HUDEP-2 (cell line): ENCODE measurements at regions not wholly inside any gene's neighbourhood (a gene's known extent, or its start where the extent isn't known, plus 50 kb on each side); places are given as distances from the start of the nearest gene placed in this dataset.

Experiments
- DNase-seq, 76 experiments: peaks; one replicate each; lab custom pipeline; 2025; ENCODE audit not compliant: unreplicated experiment in 76 of 76; lab: John Stamatoyannopoulos, UW

- DNase-seq: no peak
Measured at GRCh38 chr3:132907293-132907692, 130.9 kb upstream of the TMEM108 start.

- DNase-seq: peak in 6 of 76 experiments; percentile 0 to 19 (median 2)
Measured at GRCh38 chr3:132900481-132900880, 137.7 kb upstream of the TMEM108 start.

- DNase-seq: no peak
Measured at GRCh38 chr3:132898141-132898540, 140.1 kb upstream of the TMEM108 start.

GRCh38 chr3:132892956-132893355 is 145.2 kb upstream of the TMEM108 start:
- no peak for DNase-seq

GRCh38 chr3:132881756-132882409 is 156.3 kb upstream of the TMEM108 start:
- DNase-seq: no peak

- no peak for DNase-seq
Measured at GRCh38 chr3:132880986-132881385, 157.2 kb upstream of the TMEM108 start.

- no peak for DNase-seq
Measured at GRCh38 chr3:132879656-132880055, 157.4 kb upstream of the NPHP3 start.

- no peak for DNase-seq
Measured at GRCh38 chr3:132874701-132875100, 152.5 kb upstream of the NPHP3 start.

GRCh38 chr3:132872711-132873110 is 150.5 kb upstream of the NPHP3 start:
- DNase-seq: no peak

- no peak for DNase-seq
Measured at GRCh38 chr3:132871956-132872355, 149.7 kb upstream of the NPHP3 start.

GRCh38 chr3:132870541-132870940 is 148.3 kb upstream of the NPHP3 start:
- DNase-seq: no peak

GRCh38 chr3:132867956-132868355 is 145.7 kb upstream of the NPHP3 start:
- DNase-seq: no peak

GRCh38 chr3:132867526-132867925 is 145.3 kb upstream of the NPHP3 start:
- no peak for DNase-seq

- DNase-seq: no peak
Measured at GRCh38 chr3:132857317-132857716, 135.1 kb upstream of the NPHP3 start.

- DNase-seq: peak in 1 of 76 experiments; percentile 0
Measured at GRCh38 chr3:132854856-132855535, 132.8 kb upstream of the NPHP3 start.

- DNase-seq: no peak
Measured at GRCh38 chr3:132847849-132848625, 125.8 kb upstream of the NPHP3 start.

- no peak for DNase-seq
Measured at GRCh38 chr3:132843851-132844553, 121.8 kb upstream of the NPHP3 start.

- DNase-seq: no peak
Measured at GRCh38 chr3:132843349-132843748, 121.1 kb upstream of the NPHP3 start.

- no peak for DNase-seq
Measured at GRCh38 chr3:132841621-132842020, 119.4 kb upstream of the NPHP3 start.

- no peak for DNase-seq
Measured at GRCh38 chr3:132840201-132840700, 118.0 kb upstream of the NPHP3 start.

- DNase-seq: no peak
Measured at GRCh38 chr3:132838477-132838876, 116.3 kb upstream of the NPHP3 start.
